Panc1 (cell line): ENCODE measurements at regions not wholly inside any gene's neighbourhood (a gene's known extent, or its start where the extent isn't known, plus 50 kb on each side); places are given as distances from the start of the nearest gene placed in this dataset.

Experiments used
- CTCF ChIP-seq: fragments of 450-650 bp; IDR thresholded peaks from 2 replicates; pipeline ENCODE4 v1.5.1; 2017; ENCODE audit warnings: mild to moderate bottlenecking
- POLR2AphosphoS5 ChIP-seq: IDR thresholded peaks from 2 replicates; pipeline ENCODE4 v1.6.1; 2012; ENCODE audit warnings: mild to moderate bottlenecking, low read depth, low read length, moderate library complexity
- TF ChIP-seq, protein P1 (sequence below), 2 experiments: IDR thresholded peaks; 2 replicates each; pipeline ENCODE4 v1.6.1; 2011 to 2012; ENCODE audit warnings: low read depth in 2 of 2, control low read depth in 1 of 2, low read length in 1 of 2, mild to moderate bottlenecking in 1 of 2, moderate library complexity in 1 of 2; ENCODE audit not compliant: insufficient read depth in 1 of 2

- TF ChIP-seq CTCF = no peak
- TF ChIP-seq, protein P1, sequence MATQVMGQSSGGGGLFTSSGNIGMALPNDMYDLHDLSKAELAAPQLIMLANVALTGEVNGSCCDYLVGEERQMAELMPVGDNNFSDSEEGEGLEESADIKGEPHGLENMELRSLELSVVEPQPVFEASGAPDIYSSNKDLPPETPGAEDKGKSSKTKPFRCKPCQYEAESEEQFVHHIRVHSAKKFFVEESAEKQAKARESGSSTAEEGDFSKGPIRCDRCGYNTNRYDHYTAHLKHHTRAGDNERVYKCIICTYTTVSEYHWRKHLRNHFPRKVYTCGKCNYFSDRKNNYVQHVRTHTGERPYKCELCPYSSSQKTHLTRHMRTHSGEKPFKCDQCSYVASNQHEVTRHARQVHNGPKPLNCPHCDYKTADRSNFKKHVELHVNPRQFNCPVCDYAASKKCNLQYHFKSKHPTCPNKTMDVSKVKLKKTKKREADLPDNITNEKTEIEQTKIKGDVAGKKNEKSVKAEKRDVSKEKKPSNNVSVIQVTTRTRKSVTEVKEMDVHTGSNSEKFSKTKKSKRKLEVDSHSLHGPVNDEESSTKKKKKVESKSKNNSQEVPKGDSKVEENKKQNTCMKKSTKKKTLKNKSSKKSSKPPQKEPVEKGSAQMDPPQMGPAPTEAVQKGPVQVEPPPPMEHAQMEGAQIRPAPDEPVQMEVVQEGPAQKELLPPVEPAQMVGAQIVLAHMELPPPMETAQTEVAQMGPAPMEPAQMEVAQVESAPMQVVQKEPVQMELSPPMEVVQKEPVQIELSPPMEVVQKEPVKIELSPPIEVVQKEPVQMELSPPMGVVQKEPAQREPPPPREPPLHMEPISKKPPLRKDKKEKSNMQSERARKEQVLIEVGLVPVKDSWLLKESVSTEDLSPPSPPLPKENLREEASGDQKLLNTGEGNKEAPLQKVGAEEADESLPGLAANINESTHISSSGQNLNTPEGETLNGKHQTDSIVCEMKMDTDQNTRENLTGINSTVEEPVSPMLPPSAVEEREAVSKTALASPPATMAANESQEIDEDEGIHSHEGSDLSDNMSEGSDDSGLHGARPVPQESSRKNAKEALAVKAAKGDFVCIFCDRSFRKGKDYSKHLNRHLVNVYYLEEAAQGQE (IDR thresholded peaks at IDR 0.05; ENCODE audit: insufficient read depth in 1 of 2, low read depth in 2 of 2, low read length in 1 of 2) = no peak
- no peak for TF ChIP-seq POLR2AphosphoS5
Measured at GRCh38 chr20:51331481-51331880, 211.0 kb downstream of the NFATC2 start.
